ENCODE measurements at regions not wholly inside any gene's neighbourhood (a gene's known extent, or its start where the extent isn't known, plus 50 kb on each side); places are given as distances from the start of the nearest gene placed in this dataset.

DNA sequence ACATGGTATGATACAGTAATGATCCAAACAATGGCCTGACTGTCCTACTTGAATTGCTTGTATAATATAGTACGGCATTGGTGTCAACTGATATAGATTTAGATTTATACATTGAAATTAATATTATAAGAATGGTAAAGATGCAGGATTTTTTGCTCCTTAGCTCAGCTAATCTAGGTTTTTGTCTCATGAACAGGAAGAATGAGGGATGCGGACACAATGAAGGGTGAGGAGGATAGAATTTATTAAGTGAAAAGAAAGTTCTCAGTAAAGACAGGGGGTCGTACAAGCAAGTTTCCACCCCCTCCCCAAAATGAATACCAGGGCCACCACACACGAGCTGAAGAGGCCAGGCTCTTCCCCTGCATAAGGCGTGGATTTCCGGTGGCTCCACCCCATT, 96.1 kb downstream of the KCNA5 start:
- TF ChIP-seq, protein P1, sequence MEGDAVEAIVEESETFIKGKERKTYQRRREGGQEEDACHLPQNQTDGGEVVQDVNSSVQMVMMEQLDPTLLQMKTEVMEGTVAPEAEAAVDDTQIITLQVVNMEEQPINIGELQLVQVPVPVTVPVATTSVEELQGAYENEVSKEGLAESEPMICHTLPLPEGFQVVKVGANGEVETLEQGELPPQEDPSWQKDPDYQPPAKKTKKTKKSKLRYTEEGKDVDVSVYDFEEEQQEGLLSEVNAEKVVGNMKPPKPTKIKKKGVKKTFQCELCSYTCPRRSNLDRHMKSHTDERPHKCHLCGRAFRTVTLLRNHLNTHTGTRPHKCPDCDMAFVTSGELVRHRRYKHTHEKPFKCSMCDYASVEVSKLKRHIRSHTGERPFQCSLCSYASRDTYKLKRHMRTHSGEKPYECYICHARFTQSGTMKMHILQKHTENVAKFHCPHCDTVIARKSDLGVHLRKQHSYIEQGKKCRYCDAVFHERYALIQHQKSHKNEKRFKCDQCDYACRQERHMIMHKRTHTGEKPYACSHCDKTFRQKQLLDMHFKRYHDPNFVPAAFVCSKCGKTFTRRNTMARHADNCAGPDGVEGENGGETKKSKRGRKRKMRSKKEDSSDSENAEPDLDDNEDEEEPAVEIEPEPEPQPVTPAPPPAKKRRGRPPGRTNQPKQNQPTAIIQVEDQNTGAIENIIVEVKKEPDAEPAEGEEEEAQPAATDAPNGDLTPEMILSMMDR (conservative IDR thresholded peaks at IDR 0.05; ENCODE audit: low read depth, low read length): no peak
- TF ChIP-seq EZH2 (IDR thresholded peaks at IDR 0.05; ENCODE audit: low read length, unreplicated experiment): no peak
- no peak for TF ChIP-seq EZH2phosphoT487 (IDR thresholded peaks at IDR 0.05; ENCODE audit: borderline replicate concordance, low read length)
